NCI-H1930 (cell line): ENCODE measurements at regions not wholly inside any gene's neighbourhood (a gene's known extent, or its start where the extent isn't known, plus 50 kb on each side); places are given as distances from the start of the nearest gene placed in this dataset.
"Not testable (repeated sequence)": the region's sequence is repeated elsewhere in the genome, so short reads cannot be mapped to it uniquely, and the experiment has no call there.

Experiments used
- DNase-seq, 2 experiments: peaks; one replicate each; lab custom pipeline; 2025; lab: John Stamatoyannopoulos, UW

- DNase-seq: not testable (repeated sequence)
Measured at GRCh38 chr16:52104993-52105392, 441.9 kb downstream of the TOX3 start.

GRCh38 chr16:52103791-52104190 is 443.2 kb downstream of the TOX3 start:
- no peak for DNase-seq

- DNase-seq: no peak
Measured at GRCh38 chr16:52101246-52101645, 445.7 kb downstream of the TOX3 start.

GRCh38 chr16:52099382-52099781 is 447.6 kb downstream of the TOX3 start:
- no peak for DNase-seq

- DNase-seq: no peak
Measured at GRCh38 chr16:52095471-52095870, 451.5 kb downstream of the TOX3 start.

- DNase-seq: no peak
Measured at GRCh38 chr16:52092126-52092525, 454.8 kb downstream of the TOX3 start.

GRCh38 chr16:52090080-52090479 is 456.9 kb downstream of the TOX3 start:
- DNase-seq: no peak

GRCh38 chr16:52089476-52089875 is 457.5 kb downstream of the TOX3 start:
- no peak for DNase-seq

GRCh38 chr16:52086901-52087300 is 460.0 kb downstream of the TOX3 start:
- DNase-seq: no peak

- DNase-seq: no peak
Measured at GRCh38 chr16:52078716-52079655, 468.0 kb downstream of the TOX3 start.

GRCh38 chr16:52077607-52078006 is 469.3 kb downstream of the TOX3 start:
- DNase-seq: no peak

- DNase-seq: no peak
Measured at GRCh38 chr16:52076801-52077201, 470.1 kb downstream of the TOX3 start.

- no peak for DNase-seq
Measured at GRCh38 chr16:52076332-52076731, 470.6 kb downstream of the TOX3 start.

GRCh38 chr16:52074133-52074532 is 472.8 kb downstream of the TOX3 start:
- DNase-seq: no peak

- DNase-seq: no peak
Measured at GRCh38 chr16:52073024-52073423, 473.9 kb downstream of the TOX3 start.

GRCh38 chr16:52071101-52071500 is 475.8 kb downstream of the TOX3 start:
- DNase-seq: no peak

- no peak for DNase-seq
Measured at GRCh38 chr16:52070341-52071057, 476.4 kb downstream of the TOX3 start.

- DNase-seq: peak; percentile 4 to 5
Measured at GRCh38 chr16:52069866-52070265, 477.1 kb downstream of the TOX3 start.

GRCh38 chr16:52068447-52069074 is 478.4 kb downstream of the TOX3 start:
- DNase-seq: peak; percentile 46 to 64

GRCh38 chr16:52066962-52067361 is 480.0 kb downstream of the TOX3 start:
- DNase-seq: no peak

- no peak for DNase-seq
Measured at GRCh38 chr16:52056259-52056658, 490.7 kb downstream of the TOX3 start.

- no peak for DNase-seq
Measured at GRCh38 chr16:52055381-52055780, 491.6 kb downstream of the TOX3 start.

- no peak for DNase-seq
Measured at GRCh38 chr16:52054326-52054725, 492.6 kb downstream of the TOX3 start.
